A549 (cell line): ENCODE measurements at regions not wholly inside any gene's neighbourhood (a gene's known extent, or its start where the extent isn't known, plus 50 kb on each side); places are given as distances from the start of the nearest gene placed in this dataset.

Source experiments
- CEBPB ChIP-seq, 2 experiments: fragments of >200 bp in 1 of 2; sonication (Bioruptor Twin) in 1 of 2; formaldehyde crosslinking in 1 of 2; IDR thresholded peaks; 2 replicates each; pipeline ENCODE4 v1.6.1; 2012 to 2016
- CHD2 ChIP-seq: fragments of 150-350 bp; IDR thresholded peaks from 2 replicates; pipeline ENCODE4 v1.6.1; 2014; ENCODE audit warnings: low read length; ENCODE audit not compliant: partially characterized antibody
- CTCF ChIP-seq: fragments of >200 bp; sonication (Bioruptor Twin); formaldehyde crosslinking; IDR thresholded peaks from 3 replicates; pipeline ENCODE4 v1.5.1; 2016
- HOXB5 ChIP-seq: fragments of 250-450 bp; sonication (Bioruptor Pico); IDR thresholded peaks from 2 replicates; pipeline ENCODE4 v1.5.0; 2020; ENCODE audit warnings: mild to moderate bottlenecking, moderate library complexity
- PHF8 ChIP-seq: fragments of 200-600 bp; sonication (generic); IDR thresholded peaks from 2 replicates; pipeline ENCODE4 v1.6.1; 2016; ENCODE audit warnings: low read depth, mild to moderate bottlenecking, antibody characterized with exemption, moderate library complexity, borderline replicate concordance
- POLR2A ChIP-seq: IDR thresholded peaks from 2 replicates; pipeline ENCODE4 v1.6.1; 2012; ENCODE audit warnings: mild to moderate bottlenecking, low read length
- TF ChIP-seq, protein P1 (sequence below): IDR thresholded peaks from 2 replicates; pipeline ENCODE4 v1.6.1; 2012

DNA sequence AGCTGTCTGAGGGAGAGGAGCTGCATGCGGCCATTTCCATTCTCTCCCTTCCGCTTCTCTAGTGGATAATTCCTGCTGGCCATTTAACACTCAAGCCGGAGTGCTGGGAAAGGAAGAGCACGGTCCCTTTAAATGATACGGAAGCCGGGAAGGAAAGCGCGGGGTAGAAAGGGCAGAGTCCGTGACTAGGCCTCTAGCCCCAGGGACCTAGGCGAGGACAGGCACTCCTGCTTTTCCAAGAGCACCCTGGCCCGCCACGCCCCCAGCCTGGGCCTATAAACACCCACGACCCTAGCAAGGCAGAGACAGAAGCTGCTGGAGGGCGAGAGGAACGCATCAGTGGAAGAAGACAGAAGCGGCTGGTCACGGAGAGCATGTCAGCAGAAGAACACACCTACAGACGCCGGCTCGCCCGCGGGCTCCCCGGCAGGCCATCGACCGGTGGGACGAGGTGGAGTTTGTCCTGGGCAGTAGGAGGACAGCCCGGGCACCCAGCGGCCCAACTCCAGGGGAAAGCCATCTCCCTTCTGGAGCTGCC, 1206.6 kb upstream of the TMEM132C start:
- TF ChIP-seq HOXB5 (CRISPR knock-in tag) (no peak), CHD2 (no peak), CEBPB (IDR thresholded peaks at IDR 0.05) (no peak), CTCF (no peak), POLR2A (no peak), PHF8 (no peak)
- TF ChIP-seq, protein P1, sequence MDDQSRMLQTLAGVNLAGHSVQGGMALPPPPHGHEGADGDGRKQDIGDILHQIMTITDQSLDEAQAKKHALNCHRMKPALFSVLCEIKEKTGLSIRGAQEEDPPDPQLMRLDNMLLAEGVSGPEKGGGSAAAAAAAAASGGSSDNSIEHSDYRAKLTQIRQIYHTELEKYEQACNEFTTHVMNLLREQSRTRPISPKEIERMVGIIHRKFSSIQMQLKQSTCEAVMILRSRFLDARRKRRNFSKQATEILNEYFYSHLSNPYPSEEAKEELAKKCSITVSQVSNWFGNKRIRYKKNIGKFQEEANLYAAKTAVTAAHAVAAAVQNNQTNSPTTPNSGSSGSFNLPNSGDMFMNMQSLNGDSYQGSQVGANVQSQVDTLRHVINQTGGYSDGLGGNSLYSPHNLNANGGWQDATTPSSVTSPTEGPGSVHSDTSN, result no peak
